ENCODE measurements at regions not wholly inside any gene's neighbourhood (a gene's known extent, or its start where the extent isn't known, plus 50 kb on each side); places are given as distances from the start of the nearest gene placed in this dataset.
A peak's percentile ranks its signal among the peaks of the same experiment; 100 is the strongest.
"Not testable (repeated sequence)": the region's sequence is repeated elsewhere in the genome, so short reads cannot be mapped to it uniquely, and the experiment has no call there.

DNA sequence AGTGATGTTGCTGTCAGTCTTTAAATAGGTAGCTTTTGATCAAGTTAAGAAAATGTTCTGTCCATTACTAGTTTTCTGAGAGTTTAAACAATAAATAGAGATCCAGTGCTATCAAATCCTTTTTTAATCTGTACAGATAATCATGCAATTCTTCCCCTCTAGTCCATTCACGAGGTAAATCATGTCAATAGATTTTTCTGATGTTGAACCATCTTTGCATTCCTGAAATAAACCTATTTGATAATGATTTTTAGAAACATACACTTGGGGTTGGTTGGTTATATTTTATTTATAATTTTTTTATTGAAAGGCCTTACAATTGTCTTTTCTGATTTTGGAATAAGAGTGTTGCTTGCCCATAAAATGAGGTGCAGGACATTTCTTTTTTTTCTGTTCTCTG, 95.0 kb downstream of the FAM53A start:
- no peak for DNase-seq (ENCODE audit: low spot score)

DNA sequence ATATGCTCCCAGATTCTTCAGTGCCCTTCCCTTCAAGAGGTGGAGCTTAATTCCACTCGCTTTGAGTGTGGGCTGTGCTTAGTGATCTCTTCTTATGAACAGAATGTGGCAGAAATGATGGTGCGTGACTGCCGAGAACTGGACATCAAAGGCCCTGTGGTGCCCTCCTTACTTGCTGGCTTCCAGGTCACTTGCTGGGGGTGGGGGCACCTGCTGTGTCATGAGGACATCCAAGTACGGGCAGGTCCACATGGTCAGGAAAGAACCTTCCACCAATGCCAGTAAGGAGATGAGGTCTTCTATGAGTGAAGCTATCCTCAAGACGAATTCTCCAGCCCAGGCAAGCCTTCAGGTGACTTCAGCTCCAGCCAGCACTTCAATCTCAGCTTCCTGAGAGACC, 95.8 kb downstream of the FAM53A start:
- DNase-seq (ENCODE audit: low spot score): no peak

DNA sequence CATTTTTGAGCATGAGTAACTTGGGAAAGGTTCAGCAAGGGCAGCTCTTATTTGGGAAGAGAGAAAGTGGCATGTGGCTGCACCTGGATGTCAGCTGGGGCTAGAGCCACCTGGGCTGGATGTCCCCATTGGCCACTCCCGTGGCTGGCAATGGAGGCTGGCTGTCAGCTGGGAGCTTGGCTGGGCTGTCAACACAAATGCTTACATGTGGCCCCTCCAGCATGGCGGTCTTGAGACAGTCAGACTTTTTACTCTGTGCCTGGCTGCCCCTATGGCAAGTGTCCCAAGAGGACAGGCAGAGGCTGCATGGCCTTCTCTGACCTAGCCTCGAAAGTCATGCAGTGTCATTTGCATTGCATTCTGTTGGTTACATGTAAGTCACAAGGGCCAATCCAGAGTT, 99.6 kb downstream of the FAM53A start:
- no peak for DNase-seq (ENCODE audit: low spot score)

DNA sequence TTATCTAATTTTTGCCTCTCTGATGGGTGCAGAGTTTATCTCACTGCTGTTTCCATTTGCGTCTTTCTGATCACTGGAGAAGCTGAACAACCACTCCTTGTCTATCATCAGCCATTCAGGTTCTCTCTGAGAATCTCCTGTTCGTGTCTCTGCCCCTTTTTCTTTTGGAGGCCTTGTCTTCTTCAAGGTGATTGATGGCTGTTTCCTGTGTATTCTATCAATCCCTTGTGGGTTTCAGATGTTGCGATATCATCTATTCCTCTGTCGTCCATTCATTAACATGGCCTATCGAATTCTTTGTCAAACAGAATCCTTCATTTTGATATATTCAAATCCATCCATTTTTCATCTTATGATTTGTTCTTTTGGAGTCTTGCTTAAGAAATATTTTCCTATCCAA, 100.3 kb downstream of the FAM53A start:
- no peak for DNase-seq (ENCODE audit: low spot score)

DNA sequence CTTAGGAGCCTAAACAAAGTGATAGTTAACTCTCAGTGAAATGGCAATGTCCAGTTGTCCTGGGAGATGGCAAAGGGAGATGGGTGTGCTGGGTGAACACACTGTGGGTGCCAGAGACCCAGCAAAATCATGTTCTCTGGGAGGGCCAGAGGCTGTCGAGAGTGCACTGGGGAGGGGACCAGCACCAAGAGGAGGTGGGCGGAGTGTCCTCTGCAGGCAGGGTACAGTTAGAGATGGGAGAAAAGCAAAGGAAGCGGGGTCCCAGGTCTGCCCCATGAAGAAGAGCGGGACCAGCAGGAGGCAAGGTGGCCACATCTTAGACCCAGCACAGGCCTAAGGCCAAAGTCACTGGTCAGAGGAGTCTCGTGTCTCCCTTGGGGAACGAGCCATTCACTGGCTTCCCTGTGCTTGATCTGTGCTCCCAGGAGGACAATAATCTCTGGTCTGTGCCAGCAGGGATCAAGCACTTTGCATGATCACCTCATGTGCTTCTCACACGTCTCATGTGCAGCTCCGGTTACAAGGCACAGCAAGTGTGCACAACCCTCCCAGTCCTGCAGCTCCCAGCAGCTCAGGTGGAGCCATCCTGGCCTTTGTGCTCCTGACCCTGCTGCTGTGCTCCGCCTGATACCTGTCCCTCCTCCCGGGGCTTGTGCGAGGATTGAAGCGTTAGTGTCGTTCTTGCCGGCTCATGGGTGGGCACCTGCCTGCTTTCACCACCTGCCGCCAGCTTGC, 100.9 kb downstream of the FAM53A start:
- no peak for DNase-seq (ENCODE audit: low spot score)

DNA sequence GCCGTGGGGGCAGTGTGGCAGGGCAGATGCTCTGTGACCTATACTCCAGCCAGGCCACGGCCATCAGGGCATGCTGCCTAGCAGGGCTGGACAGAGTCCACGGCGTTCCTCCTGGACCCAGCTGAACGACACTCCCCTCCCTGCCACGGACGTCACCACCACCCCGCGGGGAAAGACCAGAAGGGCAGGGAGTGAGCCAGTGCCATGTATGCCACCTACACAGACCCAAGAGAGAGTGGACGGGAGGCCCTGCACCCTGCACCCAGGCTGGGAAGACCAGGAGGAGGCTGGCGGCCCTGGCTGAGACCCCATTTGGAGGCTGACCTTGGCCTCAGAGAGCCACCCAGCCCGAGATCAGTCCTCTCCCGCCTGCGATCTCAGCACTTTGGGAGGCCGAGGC, 101.9 kb downstream of the FAM53A start:
- no peak for DNase-seq (ENCODE audit: low spot score)

DNA sequence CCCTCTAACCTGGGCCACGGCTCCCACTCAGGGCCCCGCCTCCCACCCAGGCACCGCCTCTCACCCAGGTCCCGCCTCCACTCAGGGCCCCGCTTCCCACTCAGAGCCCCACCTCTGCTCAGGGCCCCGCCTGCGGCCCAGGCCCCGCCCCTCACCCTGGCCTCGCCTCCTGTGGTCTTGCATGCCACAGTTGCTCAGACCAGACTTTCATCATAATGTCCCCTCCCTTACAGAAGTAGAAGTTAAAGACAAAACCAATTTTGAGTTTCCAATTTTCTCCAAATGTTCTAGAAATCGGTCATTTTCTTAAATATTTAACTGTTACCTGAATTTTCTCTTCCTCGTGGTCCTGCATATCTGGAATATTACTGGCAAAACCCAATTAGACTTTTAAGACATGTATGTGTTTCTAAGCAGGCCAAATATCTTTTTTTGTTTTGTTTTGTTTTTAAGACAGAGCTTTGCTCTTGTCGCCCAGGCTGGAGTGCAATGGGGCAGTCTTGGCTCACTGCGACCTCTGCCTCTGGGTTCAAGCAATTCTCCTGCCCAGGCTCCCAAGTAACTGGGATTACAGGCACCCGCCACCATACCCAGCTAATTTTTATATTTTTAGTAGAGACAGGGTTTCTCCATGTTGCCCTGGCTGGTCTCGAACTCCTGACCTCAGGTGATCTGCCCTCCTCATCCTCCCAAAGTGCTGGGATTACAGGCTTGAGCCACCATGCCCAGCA, 102.8 kb downstream of the FAM53A start:
- peak; percentile 89 for DNase-seq (ENCODE audit: low spot score)

DNA sequence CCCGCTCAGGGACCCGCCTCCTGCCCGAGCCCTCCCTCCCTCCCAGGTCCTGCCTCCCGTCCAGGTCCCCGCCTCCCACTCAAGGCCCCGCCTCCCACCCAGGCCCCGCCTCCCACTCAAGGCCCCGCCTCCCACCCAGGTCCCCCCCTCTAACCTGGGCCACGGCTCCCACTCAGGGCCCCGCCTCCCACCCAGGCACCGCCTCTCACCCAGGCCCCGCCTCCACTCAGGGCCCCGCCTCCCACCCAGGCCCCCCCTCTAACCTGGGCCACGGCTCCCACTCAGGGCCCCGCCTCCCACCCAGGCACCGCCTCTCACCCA, 103.5 kb downstream of the FAM53A start:
- not testable (repeated sequence) for DNase-seq (ENCODE audit: low spot score)

DNA sequence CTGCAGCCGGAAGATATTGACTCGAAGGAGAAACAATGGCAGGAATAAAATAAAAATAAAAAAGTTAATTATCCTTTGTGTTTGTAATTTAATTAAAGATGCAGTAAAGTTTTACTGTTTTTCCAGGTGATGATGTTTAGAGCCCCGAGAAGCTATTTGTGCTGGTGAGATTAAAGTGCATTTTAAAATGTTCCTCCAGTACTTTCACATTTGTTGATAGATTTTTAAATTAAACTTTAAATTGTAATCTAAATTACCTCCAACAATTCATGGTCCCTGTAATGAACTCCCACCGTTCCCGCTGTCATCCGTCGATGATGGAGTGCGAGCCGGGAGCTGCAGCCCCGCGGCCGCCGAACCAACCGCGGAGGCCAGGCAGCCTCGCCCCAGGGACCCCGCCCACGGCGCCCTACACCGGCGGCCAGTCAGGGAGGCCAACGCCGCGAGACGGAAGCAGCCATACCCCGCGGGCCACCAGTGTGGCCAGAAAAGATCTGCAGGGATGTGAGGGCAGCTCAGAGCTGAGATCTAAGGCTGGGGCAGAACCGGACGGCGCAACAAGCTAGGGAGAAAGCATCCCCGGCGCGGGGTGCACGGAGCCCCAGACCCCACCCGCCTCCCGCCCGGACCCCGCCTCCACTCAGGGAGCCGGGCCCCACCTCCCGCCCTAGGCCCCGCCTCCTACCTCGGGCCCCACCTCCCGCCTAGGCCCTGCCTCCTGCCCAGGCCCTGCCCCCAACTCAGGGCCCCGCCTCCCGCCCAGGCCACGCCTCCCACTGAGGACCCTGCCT, 104.0 kb downstream of the FAM53A start:
- peak; percentile 86 for DNase-seq (ENCODE audit: low spot score)

DNA sequence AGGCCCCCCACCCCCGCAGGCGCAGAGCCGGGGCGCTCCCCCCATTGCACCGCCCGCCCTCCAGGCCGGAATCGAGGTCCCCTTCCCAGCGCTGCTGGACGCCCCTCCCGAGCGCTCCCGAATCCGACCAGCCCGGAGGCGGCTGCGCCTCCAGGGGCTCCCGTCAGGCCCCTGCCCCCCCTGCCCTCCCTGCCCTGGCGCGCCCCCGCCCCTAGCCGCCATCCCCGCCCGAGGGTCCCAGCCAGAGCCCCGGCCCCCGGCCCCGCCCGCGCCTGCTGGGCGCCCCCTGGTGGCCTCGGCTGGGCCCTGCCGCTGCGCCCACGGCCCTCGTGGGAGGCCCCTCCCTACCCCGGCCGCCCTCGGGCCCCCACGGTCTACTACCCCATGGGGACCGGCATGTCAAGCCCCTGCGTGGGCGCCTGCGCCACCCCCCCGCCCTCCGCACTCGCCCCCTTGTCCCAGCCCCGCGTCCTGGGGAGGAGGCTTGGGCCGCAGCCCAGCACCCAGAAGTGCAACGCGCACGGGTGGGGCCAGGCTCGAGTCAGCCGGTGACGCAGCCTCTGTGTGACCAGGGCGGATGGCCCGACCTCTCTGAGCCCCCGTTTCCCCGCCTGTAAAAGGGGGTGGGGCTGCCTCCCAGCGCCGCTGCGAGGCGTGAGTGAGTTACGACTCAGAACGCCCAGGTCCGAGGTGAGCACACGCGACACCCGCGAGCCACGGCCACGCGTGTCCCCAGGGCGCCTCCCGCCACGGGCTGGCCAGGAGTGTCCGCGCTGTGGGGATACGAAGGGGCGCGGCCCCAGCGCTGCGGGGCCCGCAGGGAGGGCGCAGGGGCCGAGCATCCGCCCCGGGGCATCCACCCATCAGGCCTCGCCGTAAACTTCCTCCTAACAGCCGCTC, 104.9 kb downstream of the FAM53A start:
- DNase-seq (ENCODE audit: low spot score): peak; percentile 90

DNA sequence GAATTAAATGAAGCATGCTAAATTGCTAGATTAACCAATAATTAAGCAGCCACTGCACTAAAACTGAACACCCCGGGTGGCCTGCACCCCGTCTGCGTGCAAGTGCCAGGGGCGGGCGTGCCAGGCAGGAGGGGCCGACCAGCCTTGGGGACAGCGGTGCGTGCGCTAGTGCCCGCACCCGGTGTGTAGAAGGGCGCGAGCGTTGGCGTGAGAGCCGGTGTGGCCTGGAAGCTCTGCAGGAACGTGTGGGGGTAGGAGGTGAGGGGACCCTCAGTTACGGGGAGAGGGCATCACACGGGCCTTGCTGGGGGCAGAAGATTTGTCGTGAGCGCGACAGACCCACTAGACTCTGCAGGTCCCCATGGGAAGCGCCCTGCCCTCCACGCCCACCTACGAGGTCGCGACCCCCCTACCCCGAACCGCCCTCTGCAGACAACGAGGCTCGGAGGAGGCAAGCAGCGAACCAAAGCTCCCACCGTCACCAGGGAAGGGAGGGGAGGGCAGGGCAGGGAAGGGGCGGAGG, 105.8 kb downstream of the FAM53A start:
- DNase-seq (ENCODE audit: low spot score): no peak

DNA sequence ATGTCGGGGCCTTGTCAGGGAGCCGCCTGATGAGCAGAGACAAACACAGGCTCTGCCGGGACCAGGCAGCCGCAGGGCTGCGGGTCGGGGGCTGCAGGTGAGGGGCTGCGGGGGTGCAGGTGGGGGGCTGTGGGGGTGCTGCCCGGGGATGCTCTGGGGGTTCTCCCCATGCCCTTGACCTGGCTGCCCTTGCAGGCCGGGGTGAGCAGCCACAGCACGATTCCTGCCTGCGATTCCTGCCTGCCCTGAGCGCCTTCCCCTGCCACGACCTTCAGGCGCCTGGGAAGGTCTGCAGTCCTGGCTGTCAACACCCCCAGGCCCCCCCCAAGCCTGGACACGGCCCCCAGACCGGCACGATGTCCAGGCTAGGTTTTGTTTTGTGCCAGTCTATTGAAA, 106.3 kb downstream of the FAM53A start:
- no peak for DNase-seq (ENCODE audit: low spot score)

DNA sequence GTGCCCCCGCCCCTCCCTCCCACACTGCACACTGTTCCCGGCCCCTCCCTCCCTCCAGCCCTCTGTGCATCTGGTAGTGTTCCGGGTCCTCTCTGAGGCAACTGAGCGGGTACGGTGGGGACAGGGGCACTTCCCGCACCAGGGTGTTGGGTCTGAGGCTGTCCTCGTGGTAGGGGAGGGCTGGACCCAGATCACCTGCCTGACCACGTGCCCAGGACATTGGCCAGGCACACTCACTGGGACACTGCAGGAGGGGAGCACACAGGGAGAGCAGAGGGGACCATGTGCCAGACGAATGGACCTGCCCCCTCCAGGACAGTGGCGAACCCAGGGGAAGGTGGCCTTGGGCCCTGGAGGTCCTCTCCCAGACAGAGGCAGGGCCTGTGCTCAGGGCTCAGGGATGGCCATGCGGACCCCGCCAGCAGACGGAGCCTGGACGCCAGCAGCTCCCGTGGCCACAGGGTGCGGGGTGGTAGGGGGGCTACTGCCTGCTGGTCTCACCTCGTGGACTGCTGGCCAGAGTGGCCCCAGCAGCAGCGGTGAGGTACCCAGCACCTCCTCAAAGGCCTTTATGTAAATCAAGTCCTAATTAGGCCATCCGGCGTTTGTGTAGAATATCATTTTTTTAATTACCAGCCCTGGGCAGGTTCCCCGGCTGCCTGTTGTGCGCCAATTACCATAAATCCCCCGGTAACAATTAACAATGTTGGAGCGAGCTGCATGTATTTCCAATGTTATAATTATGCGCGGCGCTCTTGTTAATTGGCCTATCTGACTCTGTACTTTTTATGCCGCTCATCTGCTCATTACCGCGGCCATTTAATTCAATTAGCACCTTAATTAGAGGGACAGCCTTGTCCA, 106.9 kb downstream of the FAM53A start:
- DNase-seq (ENCODE audit: low spot score): no peak

DNA sequence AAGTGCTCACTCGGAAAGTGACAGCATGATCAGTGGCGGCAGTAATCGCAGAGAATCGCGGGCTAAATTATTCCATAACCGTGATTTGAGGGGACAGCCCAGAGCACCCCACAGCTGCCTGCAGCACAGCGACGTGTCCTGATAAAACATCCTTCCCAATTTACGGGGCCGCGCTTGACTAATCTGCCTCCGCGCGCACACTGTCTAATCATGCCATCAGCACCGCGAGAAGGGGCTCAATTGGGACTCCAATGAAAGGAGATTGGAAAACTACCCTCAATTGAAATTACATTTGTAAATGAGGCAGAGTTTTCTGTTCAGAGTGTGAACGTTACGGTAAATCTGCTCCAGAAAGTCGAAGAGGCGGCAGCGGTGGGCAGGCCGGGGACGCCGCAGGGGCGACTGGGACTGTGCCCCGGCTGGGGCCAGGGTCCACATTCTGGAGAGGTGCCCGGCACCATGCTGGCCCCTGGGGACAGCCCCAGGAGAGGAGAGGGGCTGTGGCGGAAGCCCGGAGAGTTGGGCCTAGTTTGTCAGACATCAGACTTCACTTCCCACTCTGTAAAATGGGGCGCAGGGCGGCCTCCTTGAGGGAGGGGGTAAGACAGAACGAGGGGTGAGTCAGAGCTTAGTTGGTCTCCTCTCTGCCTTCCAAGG, 107.7 kb downstream of the FAM53A start:
- no peak for DNase-seq (ENCODE audit: low spot score)

DNA sequence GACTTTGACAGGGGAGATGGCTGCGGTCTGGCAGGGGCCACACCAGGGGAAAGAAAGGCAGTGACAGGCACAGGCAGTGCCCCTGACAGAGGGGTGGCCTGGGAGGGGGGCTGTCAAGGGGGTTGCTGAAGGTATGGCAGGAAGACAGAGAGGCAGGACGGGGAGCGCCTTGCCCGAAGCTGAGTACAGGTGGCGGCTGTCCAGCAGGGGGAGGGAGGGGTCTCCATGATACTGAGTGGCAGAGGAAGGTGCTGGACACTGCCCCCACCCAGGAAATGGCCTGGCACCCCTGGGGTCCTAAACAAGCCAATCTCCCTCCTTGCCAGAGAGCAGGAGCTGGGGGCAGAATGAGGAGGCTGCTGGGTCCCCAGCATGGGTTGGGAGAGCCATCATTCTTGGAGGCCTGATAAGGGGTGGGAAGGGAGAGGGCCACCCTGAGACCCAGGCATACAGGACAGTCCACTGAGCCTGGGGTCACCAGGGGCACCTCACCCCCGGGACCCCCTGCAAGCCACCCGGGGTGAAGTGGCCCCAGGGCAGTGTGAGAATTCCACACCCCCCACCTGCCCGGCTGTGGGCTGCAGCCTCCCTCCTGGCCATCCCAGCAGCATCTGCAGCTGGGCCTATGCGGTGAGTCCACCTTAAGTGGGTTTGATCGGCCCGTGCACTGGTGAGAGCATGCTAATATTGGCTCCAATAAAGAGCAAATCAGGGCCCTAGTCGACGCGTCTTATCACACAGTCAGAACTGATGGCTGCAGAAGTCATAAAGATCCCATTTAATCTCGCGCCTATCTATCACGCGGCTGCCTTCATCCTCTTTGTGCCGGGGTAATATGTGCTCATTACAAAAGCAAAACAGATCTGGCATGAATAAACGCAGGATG, 108.5 kb downstream of the FAM53A start:
- DNase-seq (ENCODE audit: low spot score): no peak

DNA sequence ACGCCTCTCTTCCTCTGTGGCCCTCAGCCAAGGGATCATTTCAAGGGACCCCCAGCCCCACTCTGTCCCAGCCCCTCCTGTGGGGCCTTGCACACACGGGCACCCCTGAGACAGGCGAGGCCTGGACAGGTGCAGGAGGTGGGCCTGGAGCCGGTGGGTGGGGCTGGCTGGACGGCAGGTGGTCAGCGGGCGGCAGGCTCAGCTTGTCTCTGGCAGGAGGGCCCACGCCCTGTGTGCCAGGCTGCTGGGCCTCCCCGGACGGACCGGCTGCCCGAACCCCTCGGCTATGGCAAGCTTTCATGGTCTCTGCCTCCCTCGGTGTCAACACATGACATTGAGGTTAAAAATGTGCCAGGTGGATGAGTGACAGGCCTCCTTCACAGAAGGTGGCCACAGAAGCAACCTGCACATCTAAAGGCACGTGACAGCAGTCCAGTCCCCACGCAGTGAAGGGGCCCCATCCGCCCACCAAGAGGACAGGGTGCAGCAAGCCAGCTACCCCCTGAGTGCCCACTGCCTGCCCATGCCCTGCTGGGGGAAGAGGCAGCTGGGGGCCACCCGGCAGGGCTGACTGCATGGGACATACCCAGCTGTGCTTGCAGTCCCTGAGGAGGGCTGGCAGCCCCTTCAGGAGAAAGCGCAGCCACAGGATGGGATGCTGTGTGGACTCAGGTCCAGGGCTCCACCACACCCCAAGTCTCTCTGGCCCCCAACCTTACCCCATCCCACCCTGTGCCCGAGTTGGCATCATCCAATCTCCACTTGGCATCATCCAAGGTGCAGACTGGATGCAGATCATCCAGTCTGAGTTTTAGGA, 109.3 kb downstream of the FAM53A start:
- no peak for DNase-seq (ENCODE audit: low spot score)

DNA sequence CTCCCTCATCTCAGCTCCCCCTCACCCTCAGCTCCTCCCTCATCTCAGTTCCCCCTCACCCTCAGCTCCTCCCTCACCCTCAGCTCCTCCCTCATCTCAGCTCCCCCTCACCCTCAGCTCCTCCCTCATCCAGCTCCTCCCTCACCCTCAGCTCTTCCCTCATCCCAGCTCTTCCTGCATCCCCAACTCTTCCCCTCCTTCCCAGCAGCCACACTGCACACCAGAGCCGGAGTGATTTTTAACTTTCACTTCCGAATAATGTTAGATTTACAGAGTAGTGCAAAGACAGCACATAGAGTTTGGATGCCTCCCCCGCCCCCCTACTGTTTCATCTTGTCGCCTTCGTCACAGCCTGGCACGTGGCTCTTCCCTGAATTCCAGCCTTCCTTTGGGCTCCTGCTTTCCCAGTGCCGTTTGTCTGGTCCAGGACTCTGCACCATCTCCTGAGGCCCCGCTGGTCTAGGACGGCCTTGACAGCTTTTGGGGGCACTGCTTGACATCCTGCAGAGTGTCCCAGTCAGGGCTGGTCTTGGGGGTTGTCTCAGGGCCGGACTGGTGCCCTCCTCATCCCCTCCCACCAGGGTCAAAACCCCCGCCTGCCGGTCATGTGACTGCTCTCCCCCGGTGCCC, 110.2 kb downstream of the FAM53A start:
- DNase-seq (ENCODE audit: low spot score): no peak
